ENCODE measurements at regions not wholly inside any gene's neighbourhood (a gene's known extent, or its start where the extent isn't known, plus 50 kb on each side); places are given as distances from the start of the nearest gene placed in this dataset.
A peak's percentile ranks its signal among the peaks of the same experiment; 100 is the strongest.

DNA sequence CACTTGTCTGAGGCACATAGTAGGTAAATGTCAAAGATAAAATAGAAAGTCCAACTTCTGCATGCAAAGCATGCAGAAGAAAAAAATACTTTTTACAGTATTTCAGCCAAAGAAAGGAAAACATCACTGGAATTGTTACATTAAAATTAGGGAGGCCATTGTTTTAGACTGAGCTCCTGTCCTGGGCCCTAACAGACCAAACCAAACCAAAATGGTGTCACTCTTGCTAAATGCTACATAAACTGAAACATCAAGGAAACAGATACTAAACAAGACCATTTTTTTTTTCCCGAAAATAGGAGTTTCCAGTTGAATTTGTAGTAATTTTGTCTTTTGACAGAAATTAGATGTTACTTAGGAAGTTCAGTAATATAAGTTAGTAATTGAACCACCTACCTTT is 508.8 kb downstream of the DSC3 start (continued):
- TF ChIP-seq, protein P1, sequence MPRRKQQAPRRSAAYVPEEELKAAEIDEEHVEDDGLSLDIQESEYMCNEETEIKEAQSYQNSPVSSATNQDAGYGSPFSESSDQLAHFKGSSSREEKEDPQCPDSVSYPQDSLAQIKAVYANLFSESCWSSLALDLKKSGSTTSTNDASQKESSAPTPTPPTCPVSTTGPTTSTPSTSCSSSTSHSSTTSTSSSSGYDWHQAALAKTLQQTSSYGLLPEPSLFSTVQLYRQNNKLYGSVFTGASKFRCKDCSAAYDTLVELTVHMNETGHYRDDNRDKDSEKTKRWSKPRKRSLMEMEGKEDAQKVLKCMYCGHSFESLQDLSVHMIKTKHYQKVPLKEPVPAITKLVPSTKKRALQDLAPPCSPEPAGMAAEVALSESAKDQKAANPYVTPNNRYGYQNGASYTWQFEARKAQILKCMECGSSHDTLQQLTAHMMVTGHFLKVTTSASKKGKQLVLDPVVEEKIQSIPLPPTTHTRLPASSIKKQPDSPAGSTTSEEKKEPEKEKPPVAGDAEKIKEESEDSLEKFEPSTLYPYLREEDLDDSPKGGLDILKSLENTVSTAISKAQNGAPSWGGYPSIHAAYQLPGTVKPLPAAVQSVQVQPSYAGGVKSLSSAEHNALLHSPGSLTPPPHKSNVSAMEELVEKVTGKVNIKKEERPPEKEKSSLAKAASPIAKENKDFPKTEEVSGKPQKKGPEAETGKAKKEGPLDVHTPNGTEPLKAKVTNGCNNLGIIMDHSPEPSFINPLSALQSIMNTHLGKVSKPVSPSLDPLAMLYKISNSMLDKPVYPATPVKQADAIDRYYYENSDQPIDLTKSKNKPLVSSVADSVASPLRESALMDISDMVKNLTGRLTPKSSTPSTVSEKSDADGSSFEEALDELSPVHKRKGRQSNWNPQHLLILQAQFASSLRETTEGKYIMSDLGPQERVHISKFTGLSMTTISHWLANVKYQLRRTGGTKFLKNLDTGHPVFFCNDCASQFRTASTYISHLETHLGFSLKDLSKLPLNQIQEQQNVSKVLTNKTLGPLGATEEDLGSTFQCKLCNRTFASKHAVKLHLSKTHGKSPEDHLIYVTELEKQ (tag by site-specific recombination; IDR thresholded peaks at IDR 0.05; ENCODE audit: borderline replicate concordance) = no peak
- no peak for TF ChIP-seq SP7 (tag by site-specific recombination; IDR thresholded peaks at IDR 0.05)
- TF ChIP-seq ZNF350 (tag by site-specific recombination; IDR thresholded peaks at IDR 0.05) = no peak
- TF ChIP-seq PBX3 (CRISPR knock-in tag; IDR thresholded peaks at IDR 0.05) = no peak
- TF ChIP-seq ZNF837 (tag by site-specific recombination; IDR thresholded peaks at IDR 0.05) = no peak
- no peak for TF ChIP-seq ZNF843 (tag by site-specific recombination; IDR thresholded peaks at IDR 0.05)
- TF ChIP-seq ZEB2 (tag by site-specific recombination; IDR thresholded peaks at IDR 0.05) = no peak
- TF ChIP-seq KLF8 (tag by site-specific recombination; IDR thresholded peaks at IDR 0.05) = no peak
- TF ChIP-seq, protein P2, sequence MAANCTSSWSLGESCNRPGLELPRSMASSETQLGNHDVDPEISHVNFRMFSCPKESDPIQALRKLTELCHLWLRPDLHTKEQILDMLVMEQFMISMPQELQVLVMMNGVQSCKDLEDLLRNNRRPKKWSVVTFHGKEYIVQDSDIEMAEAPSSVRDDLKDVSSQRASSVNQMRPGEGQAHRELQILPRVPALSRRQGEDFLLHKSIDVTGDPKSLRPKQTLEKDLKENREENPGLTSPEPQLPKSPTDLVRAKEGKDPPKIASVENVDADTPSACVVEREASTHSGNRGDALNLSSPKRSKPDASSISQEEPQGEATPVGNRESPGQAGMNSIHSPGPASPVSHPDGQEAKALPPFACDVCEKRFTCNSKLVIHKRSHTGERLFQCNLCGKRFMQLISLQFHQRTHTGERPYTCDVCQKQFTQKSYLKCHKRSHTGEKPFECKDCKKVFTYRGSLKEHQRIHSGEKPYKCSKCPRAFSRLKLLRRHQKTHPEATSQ (tag by site-specific recombination; IDR thresholded peaks at IDR 0.05) = no peak
- TF ChIP-seq ZNF274 (IDR thresholded peaks at IDR 0.05; ENCODE audit: low read length) = no peak
- no peak for TF ChIP-seq ZNF274 (tag by site-specific recombination; IDR thresholded peaks at IDR 0.05; ENCODE audit: borderline replicate concordance)

DNA sequence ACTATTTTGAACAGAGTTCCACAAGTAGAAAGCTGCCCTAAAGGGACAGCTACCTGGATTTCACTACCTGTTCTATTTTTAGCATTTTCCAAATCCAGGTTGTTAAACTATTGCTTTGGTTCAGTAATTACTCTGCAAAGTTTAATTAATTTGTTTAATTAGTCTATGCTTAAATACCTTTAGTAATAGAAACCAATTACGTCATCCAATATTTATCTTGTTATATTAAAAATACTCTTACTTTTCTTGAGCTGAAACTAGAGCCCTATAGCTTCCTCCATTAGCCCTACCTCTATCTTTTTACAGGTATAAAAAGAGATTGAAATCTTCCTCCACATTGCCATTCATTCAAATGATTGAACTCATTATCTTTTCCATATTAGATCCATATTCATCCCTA is 514.6 kb downstream of the DSC3 start:
- ChIA-PET CTCF (no interaction called here), POLR2A (no interaction called here)
- TF ChIP-seq, protein P3, sequence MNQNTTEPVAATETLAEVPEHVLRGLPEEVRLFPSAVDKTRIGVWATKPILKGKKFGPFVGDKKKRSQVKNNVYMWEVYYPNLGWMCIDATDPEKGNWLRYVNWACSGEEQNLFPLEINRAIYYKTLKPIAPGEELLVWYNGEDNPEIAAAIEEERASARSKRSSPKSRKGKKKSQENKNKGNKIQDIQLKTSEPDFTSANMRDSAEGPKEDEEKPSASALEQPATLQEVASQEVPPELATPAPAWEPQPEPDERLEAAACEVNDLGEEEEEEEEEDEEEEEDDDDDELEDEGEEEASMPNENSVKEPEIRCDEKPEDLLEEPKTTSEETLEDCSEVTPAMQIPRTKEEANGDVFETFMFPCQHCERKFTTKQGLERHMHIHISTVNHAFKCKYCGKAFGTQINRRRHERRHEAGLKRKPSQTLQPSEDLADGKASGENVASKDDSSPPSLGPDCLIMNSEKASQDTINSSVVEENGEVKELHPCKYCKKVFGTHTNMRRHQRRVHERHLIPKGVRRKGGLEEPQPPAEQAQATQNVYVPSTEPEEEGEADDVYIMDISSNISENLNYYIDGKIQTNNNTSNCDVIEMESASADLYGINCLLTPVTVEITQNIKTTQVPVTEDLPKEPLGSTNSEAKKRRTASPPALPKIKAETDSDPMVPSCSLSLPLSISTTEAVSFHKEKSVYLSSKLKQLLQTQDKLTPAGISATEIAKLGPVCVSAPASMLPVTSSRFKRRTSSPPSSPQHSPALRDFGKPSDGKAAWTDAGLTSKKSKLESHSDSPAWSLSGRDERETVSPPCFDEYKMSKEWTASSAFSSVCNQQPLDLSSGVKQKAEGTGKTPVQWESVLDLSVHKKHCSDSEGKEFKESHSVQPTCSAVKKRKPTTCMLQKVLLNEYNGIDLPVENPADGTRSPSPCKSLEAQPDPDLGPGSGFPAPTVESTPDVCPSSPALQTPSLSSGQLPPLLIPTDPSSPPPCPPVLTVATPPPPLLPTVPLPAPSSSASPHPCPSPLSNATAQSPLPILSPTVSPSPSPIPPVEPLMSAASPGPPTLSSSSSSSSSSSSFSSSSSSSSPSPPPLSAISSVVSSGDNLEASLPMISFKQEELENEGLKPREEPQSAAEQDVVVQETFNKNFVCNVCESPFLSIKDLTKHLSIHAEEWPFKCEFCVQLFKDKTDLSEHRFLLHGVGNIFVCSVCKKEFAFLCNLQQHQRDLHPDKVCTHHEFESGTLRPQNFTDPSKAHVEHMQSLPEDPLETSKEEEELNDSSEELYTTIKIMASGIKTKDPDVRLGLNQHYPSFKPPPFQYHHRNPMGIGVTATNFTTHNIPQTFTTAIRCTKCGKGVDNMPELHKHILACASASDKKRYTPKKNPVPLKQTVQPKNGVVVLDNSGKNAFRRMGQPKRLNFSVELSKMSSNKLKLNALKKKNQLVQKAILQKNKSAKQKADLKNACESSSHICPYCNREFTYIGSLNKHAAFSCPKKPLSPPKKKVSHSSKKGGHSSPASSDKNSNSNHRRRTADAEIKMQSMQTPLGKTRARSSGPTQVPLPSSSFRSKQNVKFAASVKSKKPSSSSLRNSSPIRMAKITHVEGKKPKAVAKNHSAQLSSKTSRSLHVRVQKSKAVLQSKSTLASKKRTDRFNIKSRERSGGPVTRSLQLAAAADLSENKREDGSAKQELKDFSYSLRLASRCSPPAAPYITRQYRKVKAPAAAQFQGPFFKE (tag by site-specific recombination; IDR thresholded peaks at IDR 0.05; ENCODE audit: borderline replicate concordance) = no peak
- TF ChIP-seq, protein P4, sequence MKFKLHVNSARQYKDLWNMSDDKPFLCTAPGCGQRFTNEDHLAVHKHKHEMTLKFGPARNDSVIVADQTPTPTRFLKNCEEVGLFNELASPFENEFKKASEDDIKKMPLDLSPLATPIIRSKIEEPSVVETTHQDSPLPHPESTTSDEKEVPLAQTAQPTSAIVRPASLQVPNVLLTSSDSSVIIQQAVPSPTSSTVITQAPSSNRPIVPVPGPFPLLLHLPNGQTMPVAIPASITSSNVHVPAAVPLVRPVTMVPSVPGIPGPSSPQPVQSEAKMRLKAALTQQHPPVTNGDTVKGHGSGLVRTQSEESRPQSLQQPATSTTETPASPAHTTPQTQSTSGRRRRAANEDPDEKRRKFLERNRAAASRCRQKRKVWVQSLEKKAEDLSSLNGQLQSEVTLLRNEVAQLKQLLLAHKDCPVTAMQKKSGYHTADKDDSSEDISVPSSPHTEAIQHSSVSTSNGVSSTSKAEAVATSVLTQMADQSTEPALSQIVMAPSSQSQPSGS (tag by site-specific recombination; IDR thresholded peaks at IDR 0.05; ENCODE audit: low read depth) = peak; percentile 30; the same call in 1 of the 2 replicates
- TF ChIP-seq ZFP41 (tag by site-specific recombination; IDR thresholded peaks at IDR 0.05; ENCODE audit: borderline replicate concordance) (no peak), ZNF692 (tag by site-specific recombination; IDR thresholded peaks at IDR 0.05) (no peak)
- H3K36me3 ChIP-seq (ENCODE audit: control insufficient read depth in 2 of 2, insufficient read depth in 1 of 2, low read length in 2 of 2) = no peaks in the 10 kb centered on the region
- no peaks in the 10 kb centered on the region for H3K4me1 ChIP-seq (ENCODE audit: control insufficient read depth, insufficient read depth, low read length)
- H3K4me3 ChIP-seq (ENCODE audit: low read depth, low read length) = no peak overlapping the region
- H3K9me3 ChIP-seq (ENCODE audit: control insufficient read depth, insufficient read depth, low read depth, low read length) = no peaks in the 10 kb centered on the region
- H3K27ac ChIP-seq (ENCODE audit: extremely low read depth, low read depth, low read length) = no peak overlapping the region
